Astrocyte of the cerebellum (primary cell): ENCODE measurements at regions not wholly inside any gene's neighbourhood (a gene's known extent, or its start where the extent isn't known, plus 50 kb on each side); places are given as distances from the start of the nearest gene placed in this dataset.
"Not testable (repeated sequence)": the region's sequence is repeated elsewhere in the genome, so short reads cannot be mapped to it uniquely, and the experiment has no call there.

Experiments
- DNase-seq: peaks from one replicate; pipeline ENCODE4 v3.0.0-alpha.2; 2011; ENCODE audit warnings: low read depth
- H3K4me3 ChIP-seq: 2 replicates; pipeline ENCODE4 v1.5.1; 2011; ENCODE audit warnings: mild to moderate bottlenecking, low read depth, low read length, moderate library complexity
- CTCF ChIP-seq: IDR thresholded peaks from 2 replicates; pipeline ENCODE4 v1.5.1; 2012; ENCODE audit warnings: low read length, low read depth, moderate library complexity, mild to moderate bottlenecking; ENCODE audit errors: missing control alignments
- in situ Hi-C: cut with HindIII; loops from 2 replicates; pipeline ENCODE4 v1.10.0; 2017; ENCODE audit warnings: low sequenced_read_pairs

DNA sequence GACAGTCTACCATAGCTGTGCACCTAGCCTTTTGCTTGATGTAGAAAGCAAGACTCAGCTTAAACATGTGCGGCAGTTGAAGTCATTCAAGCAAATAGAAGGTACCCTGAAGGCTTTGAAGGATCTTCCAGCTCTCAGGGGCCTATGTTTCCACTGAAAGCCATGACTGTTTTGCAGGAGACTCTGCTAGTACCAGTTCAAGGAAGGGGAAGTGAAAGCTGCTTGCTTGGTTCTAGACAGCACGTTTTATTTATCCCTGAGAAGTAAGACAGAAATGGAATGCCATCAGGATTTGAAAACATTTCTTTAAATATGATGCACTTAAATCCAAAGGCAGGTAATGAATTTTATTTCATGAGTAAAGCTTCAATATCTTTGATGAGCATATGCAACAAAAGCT, 311.4 kb downstream of the PDCD6IP start:
- no peak overlapping the region for H3K4me3 ChIP-seq
- in situ Hi-C loops: no loop called here
- no peak for TF ChIP-seq CTCF
- DNase-seq: no peak

- no peak overlapping the region for H3K4me3 ChIP-seq
- in situ Hi-C loops: no loop called here
- DNase-seq: no peak
- no peak for TF ChIP-seq CTCF
Measured at GRCh38 chr3:34111361-34111760, 312.9 kb downstream of the PDCD6IP start.

- DNase-seq, in situ Hi-C loops, H3K4me3 ChIP-seq: not testable (repeated sequence)
Measured at GRCh38 chr3:34112261-34112660, 313.8 kb downstream of the PDCD6IP start.

DNA sequence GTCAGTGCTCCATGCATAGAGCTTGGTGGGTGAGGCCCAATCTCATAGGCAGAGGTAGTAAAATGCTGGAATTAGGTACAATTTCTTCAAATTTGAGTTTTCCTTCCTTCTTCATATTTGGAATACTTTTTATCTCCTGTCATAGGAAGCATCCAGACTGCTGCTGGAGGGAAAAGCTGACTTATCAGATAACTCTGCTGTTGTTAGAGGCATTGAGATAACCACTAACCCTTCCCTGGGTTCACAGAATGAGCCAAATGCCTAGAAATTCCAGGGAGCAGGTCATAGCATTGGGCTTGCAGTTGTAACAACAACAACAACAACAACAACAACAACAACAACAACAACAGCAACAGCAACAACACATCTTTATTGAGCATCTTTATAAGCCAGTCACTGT, 332.7 kb downstream of the PDCD6IP start:
- in situ Hi-C loops: no loop called here
- no peak for TF ChIP-seq CTCF
- no peak for DNase-seq
- H3K4me3 ChIP-seq: no peak overlapping the region

GRCh38 chr3:34132069-34132692, 333.8 kb downstream of the PDCD6IP start:
- H3K4me3 ChIP-seq: no peak overlapping the region
- in situ Hi-C loops: no loop called here
- no peak for DNase-seq
- no peak for TF ChIP-seq CTCF

DNA sequence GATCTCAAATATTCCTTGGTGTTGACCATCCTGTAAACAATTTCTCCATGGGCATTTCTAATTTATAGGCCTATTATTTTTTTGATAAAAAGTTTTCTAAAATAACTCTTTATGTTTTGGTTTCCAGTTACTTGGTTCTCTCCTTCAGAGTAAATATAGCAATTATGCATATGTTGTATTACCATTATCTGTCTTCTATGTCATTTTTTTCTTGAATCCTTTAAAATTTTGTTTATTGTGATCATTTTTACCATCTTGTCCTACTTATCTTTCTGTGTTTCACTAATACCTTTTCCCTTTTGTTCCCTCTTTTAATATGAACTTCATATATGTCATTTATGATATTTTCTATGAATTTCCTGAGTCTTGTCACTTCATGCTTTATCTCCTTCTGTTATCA, 341.1 kb downstream of the PDCD6IP start:
- DNase-seq: no peak
- TF ChIP-seq CTCF: no peak
- in situ Hi-C loops: no loop called here
- H3K4me3 ChIP-seq: no peak overlapping the region

GRCh38 chr3:34140616-34141015, 342.2 kb downstream of the PDCD6IP start:
- no peak overlapping the region for H3K4me3 ChIP-seq
- in situ Hi-C loops: no loop called here
- DNase-seq: no peak
- no peak for TF ChIP-seq CTCF
